KMS-11 (cell line): ENCODE measurements at regions not wholly inside any gene's neighbourhood (a gene's known extent, or its start where the extent isn't known, plus 50 kb on each side); places are given as distances from the start of the nearest gene placed in this dataset.

Experiments used
- H2AFZ ChIP-seq: fragments of 200-600 bp; sonication (generic); 2 replicates; pipeline ENCODE4 v1.6.1; 2016; ENCODE audit warnings: antibody characterized with exemption, mixed run types, low read depth
- H3K27ac ChIP-seq: fragments of 200-600 bp; sonication (generic); 2 replicates; pipeline ENCODE4 v1.6.1; 2016; ENCODE audit warnings: mild to moderate bottlenecking, mixed run types
- H3K27me3 ChIP-seq: fragments of 200-600 bp; sonication (generic); 2 replicates; pipeline ENCODE4 v1.6.1; 2017; ENCODE audit warnings: mild to moderate bottlenecking, low read depth, mixed run types, moderate library complexity; ENCODE audit not compliant: insufficient read depth
- H3K36me3 ChIP-seq: fragments of 200-600 bp; sonication (generic); 2 replicates; pipeline ENCODE4 v1.6.1; 2017; ENCODE audit warnings: mild to moderate bottlenecking, mixed run types; ENCODE audit not compliant: insufficient read depth
- H3K4me1 ChIP-seq: fragments of 200-600 bp; sonication (generic); 2 replicates; pipeline ENCODE4 v1.6.1; 2016; ENCODE audit warnings: mild to moderate bottlenecking, low read depth, mixed run types; ENCODE audit not compliant: poor library complexity, severe bottlenecking
- H3K4me2 ChIP-seq: fragments of 200-600 bp; sonication (generic); 2 replicates; pipeline ENCODE4 v1.7.0; 2016; ENCODE audit warnings: mild to moderate bottlenecking, mixed run types
- H3K4me3 ChIP-seq: fragments of 200-600 bp; sonication (generic); IDR thresholded peaks from 2 replicates; pipeline ENCODE4 v1.6.1; 2017; ENCODE audit warnings: low read depth, low read length, mixed read lengths; ENCODE audit not compliant: insufficient read depth
- H3K79me2 ChIP-seq: fragments of 200-600 bp; sonication (generic); 2 replicates; pipeline ENCODE4 v1.6.1; 2016; ENCODE audit warnings: low read depth, mixed run types; ENCODE audit not compliant: insufficient read depth
- H3K9ac ChIP-seq: fragments of 200-600 bp; sonication (generic); 2 replicates; pipeline ENCODE4 v1.6.1; 2016; ENCODE audit warnings: mild to moderate bottlenecking, mixed run types
- H4K20me1 ChIP-seq: fragments of 200-600 bp; sonication (generic); 2 replicates; pipeline ENCODE4 v1.6.1; 2016; ENCODE audit warnings: mild to moderate bottlenecking, mixed run types; ENCODE audit not compliant: insufficient read depth
- TF ChIP-seq, protein P1 (sequence below): fragments of 200-600 bp; sonication (generic); conservative IDR thresholded peaks from 2 replicates; pipeline ENCODE4 v1.6.1; 2017; ENCODE audit warnings: low read depth, mild to moderate bottlenecking, antibody characterized with exemption, low read length, moderate library complexity, mixed read lengths

DNA sequence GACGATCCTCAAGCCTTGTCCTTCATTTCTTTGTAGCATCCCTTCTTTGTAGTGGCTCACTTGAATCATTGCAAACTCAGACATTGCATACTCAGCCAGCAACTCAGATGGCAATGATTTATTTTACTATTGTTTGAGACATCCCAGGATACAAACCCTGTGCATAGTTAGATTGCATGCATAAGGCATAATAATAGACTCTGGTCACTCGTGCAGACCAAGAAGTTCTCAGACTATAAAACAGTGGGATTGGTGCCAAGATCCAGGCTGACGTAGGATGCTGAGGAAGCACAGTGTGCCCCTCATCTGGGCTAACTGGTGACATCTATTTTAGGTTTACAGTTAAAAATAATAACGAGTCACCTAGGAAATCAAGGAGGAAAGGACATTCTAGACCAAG, 142.3 kb downstream of the PMP22 start:
- Histone ChIP-seq H3K4me3 (no peak overlapping the region), H4K20me1 (no peaks in the 10 kb centered on the region), H3K4me1 (no peaks in the 10 kb centered on the region), H3K4me2 (no peak overlapping the region), H3K27ac (no peak overlapping the region), H2AFZ (no peak overlapping the region), H3K36me3 (no peaks in the 10 kb centered on the region), H3K9ac (no peak overlapping the region), H3K79me2 (no peaks in the 10 kb centered on the region), H3K27me3 (no peaks in the 10 kb centered on the region)
- TF ChIP-seq, protein P1, sequence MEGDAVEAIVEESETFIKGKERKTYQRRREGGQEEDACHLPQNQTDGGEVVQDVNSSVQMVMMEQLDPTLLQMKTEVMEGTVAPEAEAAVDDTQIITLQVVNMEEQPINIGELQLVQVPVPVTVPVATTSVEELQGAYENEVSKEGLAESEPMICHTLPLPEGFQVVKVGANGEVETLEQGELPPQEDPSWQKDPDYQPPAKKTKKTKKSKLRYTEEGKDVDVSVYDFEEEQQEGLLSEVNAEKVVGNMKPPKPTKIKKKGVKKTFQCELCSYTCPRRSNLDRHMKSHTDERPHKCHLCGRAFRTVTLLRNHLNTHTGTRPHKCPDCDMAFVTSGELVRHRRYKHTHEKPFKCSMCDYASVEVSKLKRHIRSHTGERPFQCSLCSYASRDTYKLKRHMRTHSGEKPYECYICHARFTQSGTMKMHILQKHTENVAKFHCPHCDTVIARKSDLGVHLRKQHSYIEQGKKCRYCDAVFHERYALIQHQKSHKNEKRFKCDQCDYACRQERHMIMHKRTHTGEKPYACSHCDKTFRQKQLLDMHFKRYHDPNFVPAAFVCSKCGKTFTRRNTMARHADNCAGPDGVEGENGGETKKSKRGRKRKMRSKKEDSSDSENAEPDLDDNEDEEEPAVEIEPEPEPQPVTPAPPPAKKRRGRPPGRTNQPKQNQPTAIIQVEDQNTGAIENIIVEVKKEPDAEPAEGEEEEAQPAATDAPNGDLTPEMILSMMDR = no peak

GRCh38 chr17:15121426-15121825, 143.7 kb downstream of the PMP22 start:
- Histone ChIP-seq H3K79me2 (no peaks in the 10 kb centered on the region), H2AFZ (no peak overlapping the region), H3K36me3 (no peaks in the 10 kb centered on the region), H3K4me2 (no peak overlapping the region), H3K9ac (no peak overlapping the region), H3K4me1 (no peaks in the 10 kb centered on the region), H4K20me1 (no peaks in the 10 kb centered on the region), H3K4me3 (no peak overlapping the region), H3K27ac (no peak overlapping the region), H3K27me3 (no peaks in the 10 kb centered on the region)
- TF ChIP-seq, protein P1 = no peak

DNA sequence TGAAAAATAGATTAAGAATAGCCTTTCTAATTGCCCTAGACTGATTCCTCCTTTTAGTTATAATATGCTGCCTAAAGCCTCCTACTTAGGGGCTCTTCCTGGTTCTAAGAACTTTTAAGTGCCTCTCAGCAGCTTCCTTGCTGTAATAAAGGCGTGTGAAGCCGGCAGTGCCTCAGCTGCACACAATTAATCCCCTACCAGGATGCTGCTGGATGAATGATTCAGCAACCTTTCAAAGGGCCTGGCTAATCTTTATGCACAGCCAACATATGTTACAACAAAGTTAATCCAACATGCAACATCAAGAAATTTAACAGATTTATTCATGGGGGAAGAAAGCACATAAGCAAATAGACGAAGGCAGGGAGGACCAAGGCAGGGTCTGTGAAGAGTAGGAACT, 145.2 kb downstream of the PMP22 start:
- H3K27me3 ChIP-seq = no peaks in the 10 kb centered on the region
- no peaks in the 10 kb centered on the region for H4K20me1 ChIP-seq
- no peaks in the 10 kb centered on the region for H3K36me3 ChIP-seq
- H3K27ac ChIP-seq = no peak overlapping the region
- no peak overlapping the region for H3K9ac ChIP-seq
- H3K4me3 ChIP-seq = no peak overlapping the region
- TF ChIP-seq, protein P1 = no peak
- no peaks in the 10 kb centered on the region for H3K79me2 ChIP-seq
- no peak overlapping the region for H3K4me2 ChIP-seq
- no peaks in the 10 kb centered on the region for H3K4me1 ChIP-seq
- H2AFZ ChIP-seq = no peak overlapping the region

DNA sequence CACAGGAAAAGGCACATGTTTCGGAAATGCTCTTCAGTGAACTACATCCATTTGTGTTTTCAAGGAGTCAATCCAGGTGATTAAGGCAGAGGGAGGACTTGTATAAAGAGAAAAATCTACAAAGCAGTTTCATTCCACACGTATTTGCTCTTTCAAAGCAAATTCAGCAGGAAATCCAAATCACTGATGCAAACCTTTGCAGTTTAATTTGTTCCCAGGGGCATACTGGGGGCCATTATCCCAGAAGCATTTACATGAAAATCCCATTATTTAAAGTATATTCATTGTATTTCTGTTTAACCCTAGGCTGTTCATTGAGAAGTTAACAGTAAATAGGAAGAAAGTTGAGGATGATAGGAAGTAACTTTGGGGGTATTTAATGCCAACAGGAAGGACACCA, 147.9 kb downstream of the PMP22 start:
- Histone ChIP-seq H3K9ac (no peak overlapping the region), H3K4me1 (no peaks in the 10 kb centered on the region), H3K27ac (no peak overlapping the region), H3K27me3 (no peaks in the 10 kb centered on the region), H4K20me1 (no peaks in the 10 kb centered on the region), H3K4me2 (no peak overlapping the region), H2AFZ (no peak overlapping the region), H3K36me3 (no peaks in the 10 kb centered on the region), H3K4me3 (no peak overlapping the region), H3K79me2 (no peaks in the 10 kb centered on the region)
- TF ChIP-seq, protein P1 = no peak
